ENCODE measurements at regions not wholly inside any gene's neighbourhood (a gene's known extent, or its start where the extent isn't known, plus 50 kb on each side); places are given as distances from the start of the nearest gene placed in this dataset.

DNA sequence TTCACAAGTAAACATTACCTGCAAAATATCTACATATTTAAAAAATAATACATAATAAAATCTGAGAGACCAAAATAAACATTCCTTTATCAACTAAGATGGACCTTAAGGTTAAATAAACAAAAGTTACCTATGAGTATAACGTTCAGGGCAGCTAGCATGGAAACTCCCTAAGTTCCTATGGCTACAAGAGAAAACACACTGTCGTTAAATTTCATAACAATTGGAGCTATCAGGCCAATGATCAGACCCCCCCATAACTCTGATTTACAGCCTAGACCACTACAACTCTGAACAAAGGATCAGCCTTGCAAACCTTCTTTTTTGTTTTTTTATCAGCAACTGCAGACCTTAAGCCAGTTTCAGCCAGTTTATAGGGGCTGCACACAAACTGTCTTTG lies 1418.4 kb downstream of the PCDH18 start:
- Histone ChIP-seq H3K4me3 (ENCODE audit: low read length in 2 of 2) (no peak overlapping the region), H3K4me1 (ENCODE audit: control insufficient read depth in 2 of 2, insufficient read depth in 2 of 2, low read length in 2 of 2) (no peaks in the 10 kb centered on the region), H3K27me3 (ENCODE audit: control insufficient read depth in 2 of 2, insufficient read depth in 2 of 2, low read length in 2 of 2) (no peaks in the 10 kb centered on the region)

GRCh38 chr4:136112116-136112515 lies 1420.2 kb downstream of the PCDH18 start:
- no peaks in the 10 kb centered on the region for H3K9me3 ChIP-seq (ENCODE audit: control insufficient read depth in 2 of 2, low read length in 2 of 2)
- no peaks in the 10 kb centered on the region for H3K36me3 ChIP-seq (ENCODE audit: control insufficient read depth in 2 of 2, insufficient read depth in 2 of 2, low read length in 2 of 2)
- no peak overlapping the region for H3K27ac ChIP-seq (ENCODE audit: low read depth in 2 of 2, low read length in 2 of 2)
- no peaks in the 10 kb centered on the region for H3K4me1 ChIP-seq (ENCODE audit: control insufficient read depth in 2 of 2, insufficient read depth in 2 of 2, low read length in 2 of 2)
- no peak overlapping the region for H3K9ac ChIP-seq (ENCODE audit: low read depth in 1 of 2, low read length in 2 of 2)
- no peak overlapping the region for H3K4me3 ChIP-seq (ENCODE audit: low read length in 2 of 2)
- no peaks in the 10 kb centered on the region for H3K27me3 ChIP-seq (ENCODE audit: control insufficient read depth in 2 of 2, insufficient read depth in 2 of 2, low read length in 2 of 2)

More for the DNA sequence above, 1418.4 kb downstream of the PCDH18 start:
- Histone ChIP-seq H3K27ac (ENCODE audit: low read depth in 2 of 2, low read length in 2 of 2) (no peak overlapping the region), H3K9ac (ENCODE audit: low read depth in 1 of 2, low read length in 2 of 2) (no peak overlapping the region), H3K9me3 (ENCODE audit: control insufficient read depth in 2 of 2, low read length in 2 of 2) (no peaks in the 10 kb centered on the region), H3K36me3 (ENCODE audit: control insufficient read depth in 2 of 2, insufficient read depth in 2 of 2, low read length in 2 of 2) (no peaks in the 10 kb centered on the region)

GRCh38 chr4:136106753-136107152 lies 1425.5 kb downstream of the PCDH18 start:
- Histone ChIP-seq H3K4me1 (ENCODE audit: control insufficient read depth in 2 of 2, insufficient read depth in 2 of 2, low read length in 2 of 2) (no peaks in the 10 kb centered on the region), H3K9me3 (ENCODE audit: control insufficient read depth in 2 of 2, low read length in 2 of 2) (no peaks in the 10 kb centered on the region), H3K4me3 (ENCODE audit: low read length in 2 of 2) (no peak overlapping the region), H3K27ac (ENCODE audit: low read depth in 2 of 2, low read length in 2 of 2) (no peak overlapping the region), H3K9ac (ENCODE audit: low read depth in 1 of 2, low read length in 2 of 2) (no peak overlapping the region), H3K27me3 (ENCODE audit: control insufficient read depth in 2 of 2, insufficient read depth in 2 of 2, low read length in 2 of 2) (no peaks in the 10 kb centered on the region), H3K36me3 (ENCODE audit: control insufficient read depth in 2 of 2, insufficient read depth in 2 of 2, low read length in 2 of 2) (no peaks in the 10 kb centered on the region)

- H3K4me1 ChIP-seq (ENCODE audit: control insufficient read depth in 2 of 2, insufficient read depth in 2 of 2, low read length in 2 of 2), result no peaks in the 10 kb centered on the region
- H3K9me3 ChIP-seq (ENCODE audit: control insufficient read depth in 2 of 2, low read length in 2 of 2), result no peaks in the 10 kb centered on the region
- no peaks in the 10 kb centered on the region for H3K36me3 ChIP-seq (ENCODE audit: control insufficient read depth in 2 of 2, insufficient read depth in 2 of 2, low read length in 2 of 2)
- no peak overlapping the region for H3K9ac ChIP-seq (ENCODE audit: low read depth in 1 of 2, low read length in 2 of 2)
- no peaks in the 10 kb centered on the region for H3K27me3 ChIP-seq (ENCODE audit: control insufficient read depth in 2 of 2, insufficient read depth in 2 of 2, low read length in 2 of 2)
- no peak overlapping the region for H3K4me3 ChIP-seq (ENCODE audit: low read length in 2 of 2)
- no peak overlapping the region for H3K27ac ChIP-seq (ENCODE audit: low read depth in 2 of 2, low read length in 2 of 2)
Measured at GRCh38 chr4:136103616-136104015, 1428.7 kb downstream of the PCDH18 start.

- Histone ChIP-seq H3K9ac (ENCODE audit: low read depth in 1 of 2, low read length in 2 of 2) (no peak overlapping the region), H3K27ac (ENCODE audit: low read depth in 2 of 2, low read length in 2 of 2) (no peak overlapping the region), H3K4me1 (ENCODE audit: control insufficient read depth in 2 of 2, insufficient read depth in 2 of 2, low read length in 2 of 2) (no peaks in the 10 kb centered on the region), H3K36me3 (ENCODE audit: control insufficient read depth in 2 of 2, insufficient read depth in 2 of 2, low read length in 2 of 2) (no peaks in the 10 kb centered on the region), H3K27me3 (ENCODE audit: control insufficient read depth in 2 of 2, insufficient read depth in 2 of 2, low read length in 2 of 2) (no peaks in the 10 kb centered on the region), H3K4me3 (ENCODE audit: low read length in 2 of 2) (no peak overlapping the region), H3K9me3 (ENCODE audit: control insufficient read depth in 2 of 2, low read length in 2 of 2) (no peaks in the 10 kb centered on the region)
Measured at GRCh38 chr4:136097676-136098075, 1434.6 kb downstream of the PCDH18 start.

- Histone ChIP-seq H3K36me3 (ENCODE audit: control insufficient read depth in 2 of 2, insufficient read depth in 2 of 2, low read length in 2 of 2) (no peaks in the 10 kb centered on the region), H3K27ac (ENCODE audit: low read depth in 2 of 2, low read length in 2 of 2) (no peak overlapping the region), H3K9ac (ENCODE audit: low read depth in 1 of 2, low read length in 2 of 2) (no peak overlapping the region), H3K4me1 (ENCODE audit: control insufficient read depth in 2 of 2, insufficient read depth in 2 of 2, low read length in 2 of 2) (no peaks in the 10 kb centered on the region), H3K9me3 (ENCODE audit: control insufficient read depth in 2 of 2, low read length in 2 of 2) (no peaks in the 10 kb centered on the region), H3K27me3 (ENCODE audit: control insufficient read depth in 2 of 2, insufficient read depth in 2 of 2, low read length in 2 of 2) (no peaks in the 10 kb centered on the region), H3K4me3 (ENCODE audit: low read length in 2 of 2) (no peak overlapping the region)
Measured at GRCh38 chr4:136088211-136088867, 1444.0 kb downstream of the PCDH18 start.

- H3K4me1 ChIP-seq (ENCODE audit: control insufficient read depth in 2 of 2, insufficient read depth in 2 of 2, low read length in 2 of 2), result no peaks in the 10 kb centered on the region
Measured at GRCh38 chr4:136078976-136079375, 1453.3 kb downstream of the PCDH18 start.

DNA sequence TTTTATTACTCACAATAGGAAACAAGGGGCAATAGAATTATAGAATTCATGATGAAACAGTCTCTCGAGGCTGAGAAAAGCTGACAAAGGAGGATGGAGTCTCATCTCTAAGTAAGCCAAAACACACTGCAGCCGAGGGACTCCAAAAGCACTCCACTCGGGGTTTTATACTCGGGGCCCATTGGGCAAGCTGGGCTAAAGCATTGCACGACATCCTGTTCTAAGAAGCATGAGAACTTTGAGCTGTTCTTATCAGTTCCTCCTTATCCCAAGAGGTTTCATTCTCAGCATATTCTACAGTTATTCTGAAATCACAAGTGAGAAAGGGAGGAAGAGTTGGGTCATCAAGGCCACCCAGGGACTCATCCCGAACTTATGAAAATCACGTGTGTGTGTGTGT lies 1475.5 kb downstream of the PCDH18 start:
- Histone ChIP-seq H3K9ac (ENCODE audit: low read depth in 1 of 2, low read length in 2 of 2) (no peak overlapping the region), H3K27me3 (ENCODE audit: control insufficient read depth in 2 of 2, insufficient read depth in 2 of 2, low read length in 2 of 2) (no peaks in the 10 kb centered on the region), H3K27ac (ENCODE audit: low read depth in 2 of 2, low read length in 2 of 2) (no peak overlapping the region), H3K36me3 (ENCODE audit: control insufficient read depth in 2 of 2, insufficient read depth in 2 of 2, low read length in 2 of 2) (no peaks in the 10 kb centered on the region), H3K9me3 (ENCODE audit: control insufficient read depth in 2 of 2, low read length in 2 of 2) (no peaks in the 10 kb centered on the region), H3K4me1 (ENCODE audit: control insufficient read depth in 2 of 2, insufficient read depth in 2 of 2, low read length in 2 of 2) (no peaks in the 10 kb centered on the region), H3K4me3 (ENCODE audit: low read length in 2 of 2) (no peak overlapping the region)

More at GRCh38 chr4:136078976-136079375, 1453.3 kb downstream of the PCDH18 start:
- no peaks in the 10 kb centered on the region for H3K27me3 ChIP-seq (ENCODE audit: control insufficient read depth in 2 of 2, insufficient read depth in 2 of 2, low read length in 2 of 2)
- no peaks in the 10 kb centered on the region for H3K9me3 ChIP-seq (ENCODE audit: control insufficient read depth in 2 of 2, low read length in 2 of 2)
- no peaks in the 10 kb centered on the region for H3K36me3 ChIP-seq (ENCODE audit: control insufficient read depth in 2 of 2, insufficient read depth in 2 of 2, low read length in 2 of 2)
- no peak overlapping the region for H3K4me3 ChIP-seq (ENCODE audit: low read length in 2 of 2)
- no peak overlapping the region for H3K27ac ChIP-seq (ENCODE audit: low read depth in 2 of 2, low read length in 2 of 2)
- no peak overlapping the region for H3K9ac ChIP-seq (ENCODE audit: low read depth in 1 of 2, low read length in 2 of 2)

DNA sequence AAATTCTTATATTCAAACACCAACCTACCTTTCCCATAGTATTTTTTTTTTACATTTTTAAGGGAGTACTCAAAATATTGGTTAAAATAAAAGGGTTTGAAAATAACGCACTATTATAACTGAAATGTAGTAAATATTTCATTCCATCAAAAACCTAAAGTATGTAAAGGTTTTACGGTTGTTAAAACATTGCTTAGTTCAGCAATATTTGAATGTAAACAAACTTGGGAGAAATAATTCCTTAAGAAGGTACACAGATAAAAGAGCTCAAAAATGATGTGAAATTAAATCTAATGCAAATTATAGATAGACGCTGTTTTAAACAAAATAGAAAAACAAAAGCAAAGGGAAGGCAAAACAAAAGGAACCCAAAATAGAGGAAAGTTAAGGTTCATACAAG lies 1476.9 kb downstream of the PCDH18 start:
- Histone ChIP-seq H3K9ac (ENCODE audit: low read depth in 1 of 2, low read length in 2 of 2) (no peak overlapping the region), H3K36me3 (ENCODE audit: control insufficient read depth in 2 of 2, insufficient read depth in 2 of 2, low read length in 2 of 2) (no peaks in the 10 kb centered on the region), H3K27ac (ENCODE audit: low read depth in 2 of 2, low read length in 2 of 2) (no peak overlapping the region), H3K4me3 (ENCODE audit: low read length in 2 of 2) (no peak overlapping the region), H3K27me3 (ENCODE audit: control insufficient read depth in 2 of 2, insufficient read depth in 2 of 2, low read length in 2 of 2) (no peaks in the 10 kb centered on the region), H3K4me1 (ENCODE audit: control insufficient read depth in 2 of 2, insufficient read depth in 2 of 2, low read length in 2 of 2) (no peaks in the 10 kb centered on the region), H3K9me3 (ENCODE audit: control insufficient read depth in 2 of 2, low read length in 2 of 2) (no peaks in the 10 kb centered on the region)

GRCh38 chr4:136036744-136037143 lies 1495.5 kb downstream of the PCDH18 start:
- Histone ChIP-seq H3K9me3 (ENCODE audit: control insufficient read depth in 2 of 2, low read length in 2 of 2) (no peaks in the 10 kb centered on the region), H3K4me1 (ENCODE audit: control insufficient read depth in 2 of 2, insufficient read depth in 2 of 2, low read length in 2 of 2) (no peaks in the 10 kb centered on the region), H3K4me3 (ENCODE audit: low read length in 2 of 2) (no peak overlapping the region), H3K9ac (ENCODE audit: low read depth in 1 of 2, low read length in 2 of 2) (no peak overlapping the region), H3K27me3 (ENCODE audit: control insufficient read depth in 2 of 2, insufficient read depth in 2 of 2, low read length in 2 of 2) (no peaks in the 10 kb centered on the region), H3K27ac (ENCODE audit: low read depth in 2 of 2, low read length in 2 of 2) (no peak overlapping the region), H3K36me3 (ENCODE audit: control insufficient read depth in 2 of 2, insufficient read depth in 2 of 2, low read length in 2 of 2) (no peaks in the 10 kb centered on the region)

GRCh38 chr4:136032391-136032790 lies 1499.9 kb downstream of the PCDH18 start:
- Histone ChIP-seq H3K4me1 (ENCODE audit: control insufficient read depth in 2 of 2, insufficient read depth in 2 of 2, low read length in 2 of 2) (no peaks in the 10 kb centered on the region), H3K4me3 (ENCODE audit: low read length in 2 of 2) (no peak overlapping the region), H3K9ac (ENCODE audit: low read depth in 1 of 2, low read length in 2 of 2) (no peak overlapping the region), H3K27me3 (ENCODE audit: control insufficient read depth in 2 of 2, insufficient read depth in 2 of 2, low read length in 2 of 2) (no peaks in the 10 kb centered on the region), H3K9me3 (ENCODE audit: control insufficient read depth in 2 of 2, low read length in 2 of 2) (no peaks in the 10 kb centered on the region), H3K27ac (ENCODE audit: low read depth in 2 of 2, low read length in 2 of 2) (no peak overlapping the region), H3K36me3 (ENCODE audit: control insufficient read depth in 2 of 2, insufficient read depth in 2 of 2, low read length in 2 of 2) (no peaks in the 10 kb centered on the region)

All from mucosa of rectum (tissue), 2 donors.